ENCODE measurements at regions not wholly inside any gene's neighbourhood (a gene's known extent, or its start where the extent isn't known, plus 50 kb on each side); places are given as distances from the start of the nearest gene placed in this dataset.

DNA sequence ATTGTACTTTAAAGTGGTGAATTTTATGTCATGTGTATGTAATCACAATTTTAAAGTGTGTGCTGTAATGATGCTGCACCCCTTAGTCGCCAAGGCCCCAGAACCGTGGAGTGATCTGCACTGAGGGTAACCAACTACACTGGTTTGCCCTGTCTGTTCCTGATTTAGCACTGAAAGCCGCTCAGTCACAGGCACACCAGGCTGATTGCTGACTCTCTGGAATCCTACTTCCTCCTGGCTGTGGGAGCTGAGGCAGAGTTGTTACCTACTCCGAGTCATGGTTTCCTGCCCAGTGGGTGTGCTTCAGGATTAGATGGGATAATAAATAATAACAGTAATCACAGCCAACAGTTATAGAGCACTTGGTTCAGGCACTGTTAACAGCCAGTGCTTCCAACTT lies 645.4 kb downstream of the BCOR start:
- no peak for DNase-seq

DNA sequence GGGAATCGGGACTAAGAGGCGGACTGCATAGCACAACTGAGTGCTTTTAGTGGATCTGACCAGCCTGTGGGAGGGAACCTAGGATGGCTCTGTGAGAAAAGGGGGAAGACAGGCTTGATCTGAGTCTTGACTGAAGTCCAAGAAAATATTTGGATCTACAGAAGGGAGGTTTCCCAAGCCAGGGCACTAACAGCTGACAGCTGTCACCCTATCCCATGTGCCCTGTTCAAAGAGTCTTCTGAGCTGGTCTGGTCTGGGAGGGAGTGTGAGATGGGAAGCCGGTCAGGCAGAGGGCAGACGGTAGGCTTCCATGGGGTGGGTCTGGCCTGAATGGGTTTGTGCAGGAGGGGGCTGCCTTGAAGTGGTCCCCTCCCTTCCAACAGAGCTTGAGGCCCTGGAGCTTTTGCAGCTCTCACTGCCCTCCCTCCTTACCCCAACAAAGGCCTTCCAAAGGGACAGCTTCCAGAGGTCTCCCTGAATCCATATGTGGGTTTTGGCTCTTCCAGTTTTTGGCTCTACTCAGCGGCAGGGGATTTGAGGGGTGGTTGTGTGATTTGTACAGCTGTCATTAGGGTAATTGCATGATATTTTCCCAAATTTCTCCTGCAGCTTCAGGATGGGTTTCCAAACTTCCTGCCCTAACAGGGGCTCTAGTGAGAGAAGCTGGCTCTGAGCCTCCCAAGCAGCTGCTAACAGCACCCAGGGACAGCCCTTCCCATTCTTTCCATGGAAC lies 643.7 kb downstream of the BCOR start:
- no peak for DNase-seq

DNA sequence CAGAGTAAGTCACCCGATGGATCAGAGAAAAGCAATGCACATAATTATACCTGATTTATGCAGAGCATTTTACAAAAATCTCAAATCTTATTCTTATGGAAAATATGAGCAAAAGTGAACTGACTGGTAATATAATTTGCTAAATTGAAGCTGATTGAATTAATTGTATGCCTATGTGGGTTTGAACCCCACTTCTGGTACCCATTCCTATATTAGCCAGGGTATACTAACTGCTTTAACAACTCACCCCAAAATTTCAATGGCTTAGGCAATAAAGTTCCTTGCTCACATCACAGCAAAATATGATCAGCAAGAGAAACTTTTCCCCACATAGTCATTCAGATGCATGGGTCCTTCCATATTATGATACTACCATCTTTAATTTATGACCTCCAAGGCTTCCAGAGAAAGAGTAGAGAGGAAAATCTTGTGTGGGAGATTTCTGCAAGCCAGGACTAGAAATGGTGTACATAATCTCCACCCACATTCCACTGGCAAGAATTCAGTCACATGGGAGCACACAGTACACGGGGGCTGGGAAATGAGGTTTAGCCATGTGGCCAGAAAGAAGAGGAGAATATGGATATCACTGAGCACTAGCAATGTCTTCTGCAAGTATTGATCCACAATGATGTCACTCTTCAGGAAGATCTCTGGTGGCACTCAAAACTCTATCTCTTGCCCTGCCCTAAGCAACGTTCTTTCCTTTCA lies 640.7 kb downstream of the BCOR start:
- DNase-seq = no peak

GRCh38 chrX:39458779-39459178 lies 639.0 kb downstream of the BCOR start:
- no peak for DNase-seq

- no peak for DNase-seq
These were observed 638.6 kb downstream of the BCOR start for GRCh38 chrX:39459204-39459603.

- no peak for DNase-seq
These were observed 637.8 kb downstream of the BCOR start for GRCh38 chrX:39459952-39460351.

DNA sequence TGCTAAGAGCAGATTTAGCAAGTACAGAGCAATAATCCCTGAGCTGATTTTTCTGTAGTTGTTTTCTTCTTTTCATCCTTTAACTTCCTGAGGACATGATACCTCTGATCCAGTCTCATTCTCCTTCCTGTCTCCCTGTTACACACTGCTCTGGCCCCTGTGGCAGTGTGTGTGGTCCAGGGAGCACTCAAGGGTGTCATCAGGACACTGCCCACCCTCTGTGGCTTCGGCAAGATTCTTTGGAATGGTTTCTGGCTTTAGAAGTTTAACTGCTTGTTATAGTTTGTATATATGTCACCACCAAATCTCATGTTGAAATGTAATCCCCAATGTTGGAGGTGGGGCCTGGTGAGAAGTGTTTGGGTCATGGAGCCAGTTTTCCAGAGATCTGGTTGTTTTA lies 637.3 kb downstream of the BCOR start:
- no peak for DNase-seq

DNA sequence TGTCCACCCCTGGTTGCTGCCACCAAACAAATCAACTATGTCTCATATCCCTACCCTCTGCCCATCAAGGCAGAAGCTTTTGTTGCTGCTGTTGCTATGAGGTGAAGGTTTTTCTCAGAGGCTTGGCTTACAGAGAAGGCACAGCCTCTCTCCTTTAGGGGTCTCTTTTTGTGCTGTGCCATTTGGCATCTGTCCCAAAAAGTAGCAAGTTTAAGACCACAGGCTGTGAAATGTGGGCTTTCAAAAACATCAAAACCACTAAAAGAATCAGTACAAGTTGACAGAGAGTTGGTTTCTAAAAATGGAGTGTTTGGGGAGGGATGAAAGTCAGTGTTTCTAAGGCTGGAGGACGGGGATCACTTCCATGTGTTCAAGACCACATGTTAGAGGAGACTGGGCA lies 634.9 kb downstream of the BCOR start:
- DNase-seq = no peak

- no peak for DNase-seq
These were observed 633.5 kb downstream of the BCOR start for GRCh38 chrX:39464253-39464652.

DNA sequence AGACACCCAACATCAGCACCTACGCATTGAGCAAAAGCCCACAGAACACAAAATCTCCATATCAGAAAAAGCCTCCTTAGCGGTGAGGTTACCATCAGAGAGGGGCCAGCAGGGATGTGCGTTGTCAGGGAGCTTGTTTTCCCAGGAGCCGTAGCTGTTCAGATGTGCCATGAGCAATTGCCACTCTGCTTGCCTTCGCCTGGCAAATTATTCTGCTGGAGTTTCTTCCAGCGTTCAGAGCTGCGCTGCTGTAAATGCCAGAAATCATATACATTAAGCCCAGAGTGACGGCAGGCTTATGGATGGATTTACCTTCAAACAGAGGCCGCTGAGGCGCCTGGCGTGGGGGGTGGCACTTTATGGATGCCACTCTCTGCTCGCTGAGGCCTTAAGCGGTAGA lies 632.3 kb downstream of the BCOR start:
- DNase-seq = no peak

GRCh38 chrX:39465906-39466305 lies 631.9 kb downstream of the BCOR start:
- no peak for DNase-seq

- DNase-seq = no peak
These were observed 628.6 kb downstream of the BCOR start for GRCh38 chrX:39469126-39469525.

GRCh38 chrX:39470588-39471407 lies 627.0 kb downstream of the BCOR start:
- no peak for DNase-seq

- DNase-seq = no peak
These were observed 625.6 kb downstream of the BCOR start for GRCh38 chrX:39472161-39472560.

GRCh38 chrX:39473812-39474211 lies 623.9 kb downstream of the BCOR start:
- DNase-seq = no peak

DNA sequence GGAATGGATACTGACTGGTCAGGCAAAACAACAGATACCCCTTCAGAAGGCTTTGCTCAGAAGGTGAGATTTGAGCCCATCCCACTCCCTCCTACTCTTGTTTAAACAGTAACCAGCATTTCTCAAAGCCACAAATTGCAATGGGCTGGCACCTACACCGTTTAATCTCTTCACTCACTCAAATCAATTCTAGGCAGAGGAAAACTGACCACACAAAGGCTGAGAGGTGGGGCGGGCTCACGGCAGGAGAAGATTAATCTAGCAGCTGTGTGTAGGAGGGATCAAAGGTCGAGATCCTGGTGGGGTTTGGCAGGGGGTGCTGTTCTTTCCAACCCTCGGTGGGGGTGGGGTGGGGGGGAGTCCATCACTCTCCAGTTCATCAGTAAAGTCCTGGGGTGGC lies 622.4 kb downstream of the BCOR start:
- DNase-seq = no peak

DNA sequence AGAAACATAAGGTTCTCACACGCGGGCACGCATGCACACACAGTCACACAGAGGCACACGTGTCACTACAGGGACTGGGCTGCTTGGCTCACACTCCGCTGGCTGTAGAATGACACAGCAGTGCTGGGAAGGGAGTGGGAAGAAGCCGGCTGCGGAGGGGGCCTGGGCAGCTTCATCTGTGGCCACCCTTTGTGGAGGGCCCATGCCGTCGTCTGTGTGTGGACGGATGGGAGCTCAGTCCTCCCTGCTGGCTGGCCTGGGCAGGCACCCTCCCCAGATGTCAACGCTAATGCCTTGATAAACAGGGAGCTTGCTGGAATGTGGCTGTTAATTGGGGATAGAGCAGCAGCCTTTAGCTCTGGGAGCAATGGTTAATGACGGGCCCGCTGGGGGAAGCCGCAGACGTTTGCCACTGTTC lies 621.1 kb downstream of the BCOR start:
- no peak for DNase-seq

- DNase-seq = no peak
These were observed 620.6 kb downstream of the BCOR start for GRCh38 chrX:39477031-39477761.

GRCh38 chrX:39477762-39478120 lies 620.0 kb downstream of the BCOR start:
- DNase-seq = peak; percentile 49

DNA sequence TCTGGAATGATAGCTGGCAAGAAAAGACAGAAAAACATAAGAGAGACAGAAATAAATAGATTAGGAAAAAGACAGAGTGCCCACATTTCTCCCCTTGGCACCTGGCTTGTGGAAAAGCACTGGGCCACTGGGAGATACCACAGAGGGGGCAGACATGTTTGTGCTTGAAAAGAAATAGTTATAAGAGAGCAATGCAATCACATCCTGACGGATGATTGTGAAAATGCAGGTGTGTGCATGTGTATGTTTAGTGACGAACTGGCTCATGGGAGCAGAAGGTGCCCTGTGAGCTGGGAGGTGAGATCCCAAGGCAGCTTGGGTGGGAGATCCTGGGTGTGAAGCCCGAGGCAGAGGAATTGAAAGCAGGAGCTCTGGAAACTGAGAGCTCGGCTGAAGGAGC lies 617.9 kb downstream of the BCOR start:
- DNase-seq = no peak

- no peak for DNase-seq
These were observed 616.8 kb downstream of the BCOR start for GRCh38 chrX:39480963-39481362.

GRCh38 chrX:39481621-39482020 lies 616.1 kb downstream of the BCOR start:
- DNase-seq = no peak
